Endothelial cell (in vitro differentiated cells): ENCODE measurements at regions not wholly inside any gene's neighbourhood (a gene's known extent, or its start where the extent isn't known, plus 50 kb on each side); places are given as distances from the start of the nearest gene placed in this dataset.

Source experiments
- DNase-seq: peaks from one replicate; pipeline ENCODE4 v3.0.0; 2021; ENCODE audit warnings: low spot score
- H3K27ac Mint-ChIP-seq: one replicate; pipeline ENCODE4 v1.8.0; 2021; ENCODE audit warnings: mixed read lengths, inconsistent platforms; ENCODE audit not compliant: unreplicated experiment
- H3K27me3 Mint-ChIP-seq: one replicate; pipeline ENCODE4 v1.8.0; 2021; ENCODE audit warnings: mild to moderate bottlenecking, moderate library complexity, mixed read lengths, inconsistent platforms; ENCODE audit not compliant: unreplicated experiment
- H3K36me3 Mint-ChIP-seq: one replicate; pipeline ENCODE4 v1.8.0; 2021; ENCODE audit warnings: mild to moderate bottlenecking, low read depth, mixed read lengths, inconsistent platforms; ENCODE audit not compliant: unreplicated experiment
- H3K4me1 Mint-ChIP-seq: one replicate; pipeline ENCODE4 v1.8.0; 2021; ENCODE audit warnings: mild to moderate bottlenecking, mixed read lengths, inconsistent platforms; ENCODE audit not compliant: unreplicated experiment
- H3K4me3 Mint-ChIP-seq: one replicate; pipeline ENCODE4 v1.8.0; 2021; ENCODE audit warnings: mild to moderate bottlenecking, mixed read lengths, inconsistent platforms; ENCODE audit not compliant: unreplicated experiment
- H3K9me3 Mint-ChIP-seq: one replicate; pipeline ENCODE4 v1.8.0; 2021; ENCODE audit warnings: mixed read lengths, inconsistent platforms; ENCODE audit not compliant: unreplicated experiment
- TF ChIP-seq, protein P1 (sequence below): fragments of 200-600 bp; sonication (generic); IDR thresholded peaks from one replicate; pipeline ENCODE4 v1.5.0; 2021; ENCODE audit warnings: antibody characterized with exemption; ENCODE audit not compliant: unreplicated experiment

DNA sequence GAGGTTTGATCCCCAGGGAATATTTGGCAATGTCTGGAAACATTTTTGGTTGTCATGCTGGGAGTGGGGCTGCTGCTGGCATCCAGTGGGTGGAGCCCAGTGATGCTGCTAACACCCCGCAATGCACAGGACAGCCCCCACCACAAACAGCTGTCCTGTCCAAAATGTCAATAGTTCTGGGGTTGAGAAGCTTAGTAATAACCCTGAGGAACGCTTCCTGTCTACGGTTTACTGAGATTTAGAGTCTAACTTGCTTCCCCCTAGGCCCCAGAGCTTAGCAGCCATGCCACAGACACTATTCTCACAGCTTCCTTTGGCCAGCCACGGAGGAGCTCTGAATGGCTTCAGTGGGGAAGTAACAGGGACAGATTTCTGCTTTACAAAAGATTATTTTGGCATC, 66.5 kb downstream of the MSX2 start:
- TF ChIP-seq, protein P1, sequence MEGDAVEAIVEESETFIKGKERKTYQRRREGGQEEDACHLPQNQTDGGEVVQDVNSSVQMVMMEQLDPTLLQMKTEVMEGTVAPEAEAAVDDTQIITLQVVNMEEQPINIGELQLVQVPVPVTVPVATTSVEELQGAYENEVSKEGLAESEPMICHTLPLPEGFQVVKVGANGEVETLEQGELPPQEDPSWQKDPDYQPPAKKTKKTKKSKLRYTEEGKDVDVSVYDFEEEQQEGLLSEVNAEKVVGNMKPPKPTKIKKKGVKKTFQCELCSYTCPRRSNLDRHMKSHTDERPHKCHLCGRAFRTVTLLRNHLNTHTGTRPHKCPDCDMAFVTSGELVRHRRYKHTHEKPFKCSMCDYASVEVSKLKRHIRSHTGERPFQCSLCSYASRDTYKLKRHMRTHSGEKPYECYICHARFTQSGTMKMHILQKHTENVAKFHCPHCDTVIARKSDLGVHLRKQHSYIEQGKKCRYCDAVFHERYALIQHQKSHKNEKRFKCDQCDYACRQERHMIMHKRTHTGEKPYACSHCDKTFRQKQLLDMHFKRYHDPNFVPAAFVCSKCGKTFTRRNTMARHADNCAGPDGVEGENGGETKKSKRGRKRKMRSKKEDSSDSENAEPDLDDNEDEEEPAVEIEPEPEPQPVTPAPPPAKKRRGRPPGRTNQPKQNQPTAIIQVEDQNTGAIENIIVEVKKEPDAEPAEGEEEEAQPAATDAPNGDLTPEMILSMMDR, result no peak
- H3K27me3 Mint-ChIP-seq, result peaks cover 1% of the 10 kb centered on the region
- no peaks in the 10 kb centered on the region for H3K4me1 Mint-ChIP-seq
- H3K27ac Mint-ChIP-seq, result no peak overlapping the region
- no peaks in the 10 kb centered on the region for H3K9me3 Mint-ChIP-seq
- H3K36me3 Mint-ChIP-seq, result no peaks in the 10 kb centered on the region
- H3K4me3 Mint-ChIP-seq, result no peak overlapping the region
- DNase-seq, result no peak

DNA sequence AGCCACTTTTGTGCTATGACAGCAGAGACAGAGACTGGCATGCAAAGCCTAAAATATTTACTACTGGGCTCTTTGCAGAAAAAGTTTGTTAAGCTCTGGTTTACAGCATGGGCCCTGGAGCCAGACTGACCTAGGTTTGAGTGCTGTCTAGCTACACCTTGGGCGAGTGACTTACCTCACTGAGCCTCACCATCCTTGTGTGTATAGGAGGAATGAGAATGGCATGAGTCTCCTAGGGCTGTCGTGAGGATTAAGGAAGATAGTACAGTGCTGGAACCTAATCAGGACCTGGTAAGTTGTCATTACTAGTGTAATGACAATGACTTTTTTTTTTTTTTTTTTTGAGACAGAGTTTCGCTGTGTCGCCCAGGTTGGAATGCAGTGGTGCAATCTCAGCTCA, 65.2 kb downstream of the MSX2 start:
- H3K36me3 Mint-ChIP-seq, result no peaks in the 10 kb centered on the region
- H3K4me1 Mint-ChIP-seq, result no peaks in the 10 kb centered on the region
- TF ChIP-seq, protein P1, result no peak
- no peak for DNase-seq
- H3K27ac Mint-ChIP-seq, result no peak overlapping the region
- H3K9me3 Mint-ChIP-seq, result no peaks in the 10 kb centered on the region
- no peak overlapping the region for H3K4me3 Mint-ChIP-seq
- peaks cover 1% of the 10 kb centered on the region for H3K27me3 Mint-ChIP-seq

DNA sequence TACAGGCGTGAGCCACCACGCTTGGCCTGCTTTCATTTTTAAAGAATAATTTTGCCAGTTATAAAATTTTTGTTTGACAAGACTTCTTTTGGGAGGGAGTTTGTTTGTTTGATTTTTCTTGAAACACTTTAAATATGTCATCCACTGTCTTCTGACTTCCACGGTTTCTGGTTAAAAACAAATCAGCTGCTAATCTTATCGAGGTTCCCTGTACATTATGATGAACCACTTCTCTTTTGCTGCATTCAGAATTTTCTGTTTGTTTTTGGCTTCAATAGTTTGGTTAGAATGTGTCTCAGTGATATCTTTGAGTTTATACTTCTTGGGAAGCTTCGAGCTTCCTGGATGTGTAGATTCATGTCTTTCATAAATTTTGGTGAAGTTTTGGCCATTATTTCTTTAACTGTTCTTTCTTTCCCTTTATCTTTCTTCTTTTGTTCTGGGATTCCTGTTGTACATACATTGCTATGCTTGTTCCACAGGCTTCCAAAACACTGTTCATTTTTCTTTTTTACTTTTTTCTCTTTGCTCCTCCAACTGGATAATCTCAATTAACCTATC, 60.8 kb downstream of the MSX2 start:
- H3K4me3 Mint-ChIP-seq, result no peak overlapping the region
- no peaks in the 10 kb centered on the region for H3K36me3 Mint-ChIP-seq
- H3K4me1 Mint-ChIP-seq, result no peaks in the 10 kb centered on the region
- H3K27ac Mint-ChIP-seq, result no peak overlapping the region
- no peak for DNase-seq
- no peaks in the 10 kb centered on the region for H3K27me3 Mint-ChIP-seq
- no peaks in the 10 kb centered on the region for H3K9me3 Mint-ChIP-seq
- TF ChIP-seq, protein P1, result no peak
